ENCODE measurements at regions not wholly inside any gene's neighbourhood (a gene's known extent, or its start where the extent isn't known, plus 50 kb on each side); places are given as distances from the start of the nearest gene placed in this dataset.
A peak's percentile ranks its signal among the peaks of the same experiment; 100 is the strongest.

- 0 out of 2 replicates have a peak, but pooled peaks have one; percentile 15 for TF ChIP-seq RAD21 (IDR thresholded peaks at IDR 0.05; ENCODE audit: low read depth)
Measured at GRCh38 chr9:3746296-3747275, 220.8 kb upstream of the RFX3 start (continued).

- POLR2A ChIA-PET = no interaction called here
- CTCF ChIA-PET = no interaction called here
- no peaks in the 10 kb centered on the region for H3K27me3 ChIP-seq (ENCODE audit: insufficient read depth, low read length)
- H4K20me1 ChIP-seq (ENCODE audit: insufficient read depth) = no peaks in the 10 kb centered on the region
- RAD21 ChIA-PET (ENCODE audit: low non-redundant PET in 1 of 2, low total read pairs in 2 of 2, uncharacterized antibody in 2 of 2, unreplicated experiment in 2 of 2) = no interaction called here
- no peak overlapping the region for H3K4me3 ChIP-seq (replicated peaks in 1 of 2; ENCODE audit: low read depth in 1 of 2, low read length in 2 of 2)
- ATAC-seq (no peak), DNase-seq (ENCODE audit: low read depth, low spot score) (no peak)
- no peak overlapping the region for H3K27ac ChIP-seq (ENCODE audit: low read depth, low read length)
- TF ChIP-seq POLR2AphosphoS5 (IDR thresholded peaks at IDR 0.05; ENCODE audit: low read depth, low read length) (no peak), RAD21 (IDR thresholded peaks at IDR 0.05; ENCODE audit: low read depth) (no peak), SIN3A (IDR thresholded peaks at IDR 0.05; ENCODE audit: low read depth) (no peak), SRF (IDR thresholded peaks at IDR 0.05; ENCODE audit: low read depth) (no peak), FOSL1 (IDR thresholded peaks at IDR 0.05; ENCODE audit: low read depth) (no peak), YY1 (IDR thresholded peaks at IDR 0.05; ENCODE audit: extremely low read depth, insufficient replicate concordance, low read depth, low read length) (no peak), POLR2A (IDR thresholded peaks at IDR 0.05; ENCODE audit: borderline replicate concordance, extremely low read depth, insufficient read depth, insufficient read length) (no peak), JUND (IDR thresholded peaks at IDR 0.05) (no peak), EZH2 (IDR thresholded peaks at IDR 0.05) (no peak), CEBPB (IDR thresholded peaks at IDR 0.05; ENCODE audit: low read depth) (no peak), SP1 (IDR thresholded peaks at IDR 0.05; ENCODE audit: low read depth) (no peak), TCF7L2 (IDR thresholded peaks at IDR 0.05; ENCODE audit: borderline replicate concordance, extremely low read depth, insufficient read depth, insufficient read length) (no peak), CBX3 (IDR thresholded peaks at IDR 0.05; ENCODE audit: low read depth) (no peak), EZH2phosphoT487 (IDR thresholded peaks at IDR 0.05; ENCODE audit: borderline replicate concordance) (no peak), ELF1 (IDR thresholded peaks at IDR 0.05; ENCODE audit: borderline replicate concordance, low read depth) (no peak), EGR1 (IDR thresholded peaks at IDR 0.05; ENCODE audit: low read depth) (no peak)
- TF ChIP-seq, protein P1, sequence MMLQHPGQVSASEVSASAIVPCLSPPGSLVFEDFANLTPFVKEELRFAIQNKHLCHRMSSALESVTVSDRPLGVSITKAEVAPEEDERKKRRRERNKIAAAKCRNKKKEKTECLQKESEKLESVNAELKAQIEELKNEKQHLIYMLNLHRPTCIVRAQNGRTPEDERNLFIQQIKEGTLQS (IDR thresholded peaks at IDR 0.05) = no peak
- TF ChIP-seq, protein P2, sequence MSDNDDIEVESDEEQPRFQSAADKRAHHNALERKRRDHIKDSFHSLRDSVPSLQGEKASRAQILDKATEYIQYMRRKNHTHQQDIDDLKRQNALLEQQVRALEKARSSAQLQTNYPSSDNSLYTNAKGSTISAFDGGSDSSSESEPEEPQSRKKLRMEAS (IDR thresholded peaks at IDR 0.05) = no peak
- TF ChIP-seq, protein P3, sequence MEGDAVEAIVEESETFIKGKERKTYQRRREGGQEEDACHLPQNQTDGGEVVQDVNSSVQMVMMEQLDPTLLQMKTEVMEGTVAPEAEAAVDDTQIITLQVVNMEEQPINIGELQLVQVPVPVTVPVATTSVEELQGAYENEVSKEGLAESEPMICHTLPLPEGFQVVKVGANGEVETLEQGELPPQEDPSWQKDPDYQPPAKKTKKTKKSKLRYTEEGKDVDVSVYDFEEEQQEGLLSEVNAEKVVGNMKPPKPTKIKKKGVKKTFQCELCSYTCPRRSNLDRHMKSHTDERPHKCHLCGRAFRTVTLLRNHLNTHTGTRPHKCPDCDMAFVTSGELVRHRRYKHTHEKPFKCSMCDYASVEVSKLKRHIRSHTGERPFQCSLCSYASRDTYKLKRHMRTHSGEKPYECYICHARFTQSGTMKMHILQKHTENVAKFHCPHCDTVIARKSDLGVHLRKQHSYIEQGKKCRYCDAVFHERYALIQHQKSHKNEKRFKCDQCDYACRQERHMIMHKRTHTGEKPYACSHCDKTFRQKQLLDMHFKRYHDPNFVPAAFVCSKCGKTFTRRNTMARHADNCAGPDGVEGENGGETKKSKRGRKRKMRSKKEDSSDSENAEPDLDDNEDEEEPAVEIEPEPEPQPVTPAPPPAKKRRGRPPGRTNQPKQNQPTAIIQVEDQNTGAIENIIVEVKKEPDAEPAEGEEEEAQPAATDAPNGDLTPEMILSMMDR (IDR thresholded peaks at IDR 0.05 in 2 of 3, conservative IDR thresholded peaks at IDR 0.05 in 1 of 3; ENCODE audit: borderline replicate concordance in 1 of 3, insufficient read depth in 1 of 3, low read depth in 2 of 3, low read length in 2 of 3) = no peak
- no peaks in the 10 kb centered on the region for H3K9me2 ChIP-seq (ENCODE audit: insufficient read depth)
- no peak overlapping the region for H3K9ac ChIP-seq (ENCODE audit: low read length)
- H3K4me2 ChIP-seq (ENCODE audit: low read length) = no peak overlapping the region
- no peak overlapping the region for H2AFZ ChIP-seq (ENCODE audit: low read depth, low read length, poor library complexity, severe bottlenecking)
- no peaks in the 10 kb centered on the region for H3K36me3 ChIP-seq (ENCODE audit: control insufficient read depth in 1 of 2, insufficient read depth in 2 of 2, low read length in 2 of 2)
- no peaks in the 10 kb centered on the region for H3K79me2 ChIP-seq (ENCODE audit: insufficient read depth, low read length)
- intact Hi-C loops (cut with micrococcal nuclease) = no loop called here
- BruUV-seq (replicated peaks) = no TSS peak
- H3K4me1 ChIP-seq (ENCODE audit: control insufficient read depth in 1 of 2, insufficient read depth in 2 of 2, low read length in 2 of 2) = peaks cover 6 to 17% of the 10 kb centered on the region in 2 experiments; a peak in 3 of 4 replicates
- H3K9me3 ChIP-seq (ENCODE audit: control insufficient read depth in 1 of 2, insufficient read depth in 1 of 2, low read depth in 1 of 2, low read length in 2 of 2) = no peaks in the 10 kb centered on the region
Measured at GRCh38 chr9:3743901-3744413, 218.2 kb upstream of the RFX3 start.
